ENCODE measurements at regions not wholly inside any gene's neighbourhood (a gene's known extent, or its start where the extent isn't known, plus 50 kb on each side); places are given as distances from the start of the nearest gene placed in this dataset.
"Not testable (repeated sequence)": the region's sequence is repeated elsewhere in the genome, so short reads cannot be mapped to it uniquely, and the experiment has no call there.

DNA sequence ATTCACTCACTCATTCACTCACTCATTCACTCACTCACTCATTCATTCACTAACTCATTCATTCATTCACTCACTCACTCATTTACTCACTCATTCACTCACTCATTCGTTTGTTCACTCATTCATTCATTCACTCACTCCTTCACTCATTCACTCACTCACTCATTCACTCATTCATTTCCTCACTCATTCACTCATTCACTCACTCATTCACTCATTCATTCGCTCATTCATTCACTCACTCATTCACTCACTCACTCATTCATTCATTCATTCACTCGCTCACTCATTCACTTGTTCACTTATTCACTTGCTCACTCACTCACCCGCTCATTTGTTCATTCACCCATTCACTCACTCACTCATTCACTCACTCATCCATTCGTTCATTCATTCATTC is 140.2 kb upstream of the FOXD4L5 start:
- not testable (repeated sequence) for TF ChIP-seq EZH2 (IDR thresholded peaks at IDR 0.05); FOXP2 (optimal IDR thresholded peaks at IDR 0.05; ENCODE audit: control extremely low read depth, extremely low read length, insufficient read depth); POLR2AphosphoS5 (IDR thresholded peaks at IDR 0.05; ENCODE audit: borderline replicate concordance, low read depth, low read length)
